Activated CD4-positive, CD25-positive, alpha-beta regulatory T cell treated with anti-CD3 and anti-CD28 coated beads, Interleukin-2, amount 50 U/mL, for 24 hours (primary cell): ENCODE measurements at regions not wholly inside any gene's neighbourhood (a gene's known extent, or its start where the extent isn't known, plus 50 kb on each side); places are given as distances from the start of the nearest gene placed in this dataset.
"Not testable (repeated sequence)": the region's sequence is repeated elsewhere in the genome, so short reads cannot be mapped to it uniquely, and the experiment has no call there.

Experiments
- ATAC-seq, 2 donors: fragments of 150-1000 bp; cut with Tn5 transposase; one replicate each; pipeline ENCODE4 v1.10.0; 2021; ENCODE audit warnings: mild to moderate bottlenecking in 1 of 2, moderate library complexity in 1 of 2

GRCh38 chr9:41272879-41273548 lies 83.9 kb upstream of the ZNG1F start:
- not testable (repeated sequence) for ATAC-seq

DNA sequence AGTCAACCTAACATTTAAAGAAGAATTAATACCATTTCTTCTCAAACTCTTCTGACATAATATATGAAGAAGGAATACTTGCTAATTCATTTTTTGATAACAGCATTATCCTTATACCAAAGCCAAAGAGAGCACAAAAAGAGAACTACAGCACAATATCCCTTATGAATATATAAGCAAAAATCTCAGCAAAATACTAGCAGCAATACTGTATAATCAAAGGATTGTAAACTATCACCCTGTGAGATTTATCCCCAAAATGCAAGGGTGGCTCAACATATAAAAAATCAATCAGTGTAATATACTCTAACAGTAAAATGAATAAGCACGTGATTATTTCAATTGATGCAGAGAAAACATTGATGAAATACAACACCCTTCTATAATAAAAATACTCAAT lies 81.9 kb upstream of the ZNG1F start:
- ATAC-seq: not testable (repeated sequence)

DNA sequence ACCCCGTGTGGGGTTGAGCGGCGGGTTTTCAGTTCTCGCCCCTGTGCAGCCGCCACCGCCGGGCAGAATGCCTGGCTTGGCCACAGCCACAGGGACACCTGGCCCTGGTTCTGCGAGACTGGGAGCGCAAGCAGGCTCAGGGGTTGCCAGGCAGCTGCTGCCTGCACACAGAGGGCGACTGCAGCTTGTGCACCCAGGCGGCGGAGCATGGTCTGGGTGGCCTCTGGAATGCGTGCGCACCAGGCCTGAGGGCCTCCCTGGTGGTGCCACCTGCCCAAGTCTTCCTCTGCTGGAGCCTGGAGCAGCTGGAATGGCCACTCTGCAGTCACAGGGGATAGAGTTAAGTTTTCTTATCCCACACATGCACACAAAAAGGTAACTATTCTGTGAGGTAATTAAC lies 80.4 kb upstream of the ZNG1F start:
- not testable (repeated sequence) for ATAC-seq

DNA sequence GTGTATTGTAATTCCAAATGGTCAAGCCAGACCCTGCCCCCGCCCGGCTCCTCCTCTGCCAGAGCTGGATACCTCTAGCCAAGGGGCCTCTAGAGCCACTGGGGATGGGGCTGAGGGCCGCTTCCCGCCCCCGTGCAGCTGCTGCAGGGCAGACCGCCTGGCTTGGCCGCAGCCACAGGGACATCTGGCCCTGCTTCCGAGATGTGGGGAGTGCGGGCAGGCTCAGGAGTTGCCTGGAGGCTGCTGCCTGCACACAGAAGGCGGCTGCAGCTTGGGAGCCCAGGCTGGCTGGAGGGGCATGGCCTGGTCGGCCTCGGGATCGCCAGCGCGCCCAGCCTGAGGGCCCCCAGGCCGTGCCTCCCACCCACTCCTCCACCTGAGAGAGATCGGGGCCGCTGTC lies 79.9 kb upstream of the ZNG1F start:
- not testable (repeated sequence) for ATAC-seq

- ATAC-seq: not testable (repeated sequence)
Observed at GRCh38 chr9:41266602-41267001, 77.5 kb upstream of the ZNG1F start.

DNA sequence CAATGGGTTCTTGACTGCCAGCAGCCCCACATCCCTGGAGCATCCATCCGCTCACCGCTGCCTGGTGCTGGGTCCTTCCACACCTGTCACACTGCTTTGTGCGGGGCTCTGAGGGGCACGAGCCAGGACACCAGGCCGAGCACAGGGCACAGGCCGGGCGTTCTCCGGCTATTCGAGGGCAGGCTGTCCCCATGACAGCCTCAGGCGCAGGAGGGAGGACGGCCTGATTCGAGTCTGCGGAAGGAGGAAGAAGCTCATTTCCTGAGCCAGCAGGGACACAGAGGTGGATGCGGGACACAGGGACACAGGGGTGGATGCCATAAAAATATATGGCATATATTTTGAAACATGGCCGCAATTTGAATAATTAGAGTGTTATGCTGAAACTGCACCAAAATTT lies 76.9 kb upstream of the ZNG1F start:
- ATAC-seq: not testable (repeated sequence)

DNA sequence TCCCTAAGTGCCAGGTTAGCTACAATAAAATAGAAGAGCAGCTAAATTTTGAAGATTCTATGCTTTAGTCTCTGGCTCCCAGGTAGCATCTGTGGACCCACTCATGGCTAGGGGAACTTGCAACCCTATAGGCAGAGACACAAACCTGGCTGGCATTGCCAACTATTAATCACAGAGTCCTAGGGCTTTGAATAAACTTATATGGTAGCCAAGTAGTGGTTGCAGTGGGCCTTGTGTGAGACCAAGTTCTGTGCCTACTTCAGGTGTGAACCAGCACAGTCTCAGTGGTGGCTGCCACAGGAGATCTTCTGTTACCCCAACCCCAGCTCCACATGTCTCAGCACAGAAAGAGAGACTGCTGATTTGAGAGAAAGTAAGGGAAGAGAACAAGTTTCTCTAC lies 62.9 kb upstream of the ZNG1F start:
- not testable (repeated sequence) for ATAC-seq

DNA sequence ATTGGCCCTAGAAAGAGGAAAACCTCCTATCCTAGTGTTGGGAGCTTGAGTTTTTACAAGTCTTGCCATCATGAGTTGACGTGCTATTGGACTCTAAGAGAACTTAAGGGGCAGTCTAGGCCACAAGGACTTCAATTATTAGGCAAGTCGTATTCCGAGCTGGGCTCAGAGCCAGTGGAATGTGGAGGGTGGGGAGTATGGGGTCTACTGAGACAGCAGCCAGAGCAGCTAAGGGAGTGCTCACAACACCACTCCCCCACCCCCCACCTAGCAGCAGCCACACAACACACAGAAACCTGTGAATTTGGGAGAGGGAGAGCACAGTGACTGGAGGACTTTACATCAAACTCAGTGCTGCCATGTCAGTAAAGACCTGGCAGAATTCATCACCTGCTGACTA lies 62.0 kb upstream of the ZNG1F start:
- ATAC-seq: not testable (repeated sequence)

- not testable (repeated sequence) for ATAC-seq
Observed at GRCh38 chr9:41246702-41247101, 57.6 kb upstream of the ZNG1F start.
